DND-41 (cell line): ENCODE measurements at regions not wholly inside any gene's neighbourhood (a gene's known extent, or its start where the extent isn't known, plus 50 kb on each side); places are given as distances from the start of the nearest gene placed in this dataset.

Source experiments
- ATAC-seq: fragments of 200-7000 bp; cut with Tn5 transposase; 3 replicates; pipeline ENCODE4 v1.9.1; 2021; ENCODE audit warnings: low read depth; ENCODE audit not compliant: insufficient read depth
- DNase-seq: peaks from one replicate; pipeline ENCODE4 v3.0.0-alpha.2; 2020
- H2AFZ ChIP-seq: 2 replicates; pipeline ENCODE4 v1.6.0; 2012; ENCODE audit warnings: low read depth, low read length
- H3K27ac ChIP-seq: 2 replicates; pipeline ENCODE4 v1.5.1; 2012; ENCODE audit warnings: low read length, inconsistent platforms
- H3K27me3 ChIP-seq: fragments of 200-600 bp; sonication (generic); 2 replicates; pipeline ENCODE4 v1.6.0; 2012; ENCODE audit warnings: low read length, mild to moderate bottlenecking, inconsistent platforms; ENCODE audit not compliant: insufficient read depth, poor library complexity
- H3K36me3 ChIP-seq: 2 replicates; pipeline ENCODE4 v1.5.1; 2012; ENCODE audit warnings: low read length, inconsistent platforms; ENCODE audit not compliant: insufficient read depth
- H3K4me1 ChIP-seq: 2 replicates; pipeline ENCODE4 v1.5.1; 2012; ENCODE audit warnings: mild to moderate bottlenecking, low read length; ENCODE audit not compliant: insufficient read depth
- H3K4me2 ChIP-seq: 2 replicates; pipeline ENCODE4 v1.6.0; 2012; ENCODE audit warnings: mild to moderate bottlenecking, moderate library complexity, low read length, inconsistent platforms; ENCODE audit not compliant: insufficient read depth
- H3K4me3 ChIP-seq, 2 experiments: fragments of 200-600 bp in 1 of 2; shearing (Covaris generic) in 1 of 2; 2 replicates each; pipeline ENCODE4 v1.5.1; 2012 to 2016; ENCODE audit warnings: inconsistent platforms in 2 of 2, low read length in 2 of 2, mild to moderate bottlenecking in 2 of 2, low read depth in 1 of 2, moderate library complexity in 1 of 2
- H3K79me2 ChIP-seq: 2 replicates; pipeline ENCODE4 v1.6.0; 2012; ENCODE audit warnings: low read length, inconsistent platforms; ENCODE audit not compliant: insufficient read depth
- H3K9ac ChIP-seq: 2 replicates; pipeline ENCODE4 v1.6.0; 2012; ENCODE audit warnings: low read depth, mild to moderate bottlenecking, inconsistent platforms, low read length, moderate library complexity
- H3K9me3 ChIP-seq: 2 replicates; pipeline ENCODE4 v1.5.1; 2012; ENCODE audit warnings: low read length, moderate library complexity, mild to moderate bottlenecking, inconsistent platforms; ENCODE audit not compliant: insufficient read depth, severe bottlenecking
- H4K20me1 ChIP-seq: 2 replicates; pipeline ENCODE4 v1.6.0; 2012; ENCODE audit warnings: low read length; ENCODE audit not compliant: insufficient read depth
- EZH2 ChIP-seq: IDR thresholded peaks from 3 replicates; pipeline ENCODE4 v1.6.1; 2012; ENCODE audit warnings: borderline replicate concordance, low read depth, mild to moderate bottlenecking, moderate library complexity, low read length, inconsistent platforms; ENCODE audit not compliant: severe bottlenecking
- TF ChIP-seq, protein P1 (sequence below): IDR thresholded peaks from 2 replicates; pipeline ENCODE4 v1.5.1; 2012; ENCODE audit warnings: borderline replicate concordance, low read length, moderate library complexity, mild to moderate bottlenecking; ENCODE audit not compliant: poor library complexity, severe bottlenecking; ENCODE audit errors: extremely low read depth

DNA sequence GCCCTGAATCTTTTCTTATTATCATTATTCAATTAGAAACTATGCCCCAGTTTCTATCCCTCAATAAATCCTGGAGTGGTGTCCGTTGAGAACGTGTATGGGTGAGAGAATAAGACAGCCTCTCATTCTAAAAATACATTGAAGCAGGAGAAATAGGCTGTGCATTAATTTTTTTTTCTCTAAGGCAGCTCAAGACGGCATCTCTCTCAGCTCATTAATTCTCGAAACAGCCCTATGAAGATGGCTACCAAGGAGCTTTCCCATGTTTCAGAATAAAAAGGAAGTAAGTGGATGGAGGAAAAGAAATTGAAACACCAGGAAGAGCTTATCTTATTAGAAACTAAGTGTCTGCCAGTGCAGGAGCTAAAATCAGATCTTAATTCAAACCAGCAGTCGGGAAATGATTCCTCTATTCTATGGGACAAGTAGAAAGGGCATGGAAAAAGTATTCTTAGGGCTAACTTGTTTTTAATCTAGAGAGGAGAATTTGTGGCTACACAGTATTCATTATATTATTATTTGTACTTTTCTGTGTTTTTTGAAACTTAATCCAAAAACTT lies 347.1 kb upstream of the PLD5 start:
- Histone ChIP-seq H4K20me1 (no peaks in the 10 kb centered on the region; the same call in 1 of the 2 replicates), H2AFZ (no peak overlapping the region), H3K9me3 (no peaks in the 10 kb centered on the region), H3K27me3 (no peaks in the 10 kb centered on the region), H3K4me3 (no peak overlapping the region), H3K4me2 (no peak overlapping the region), H3K27ac (no peak overlapping the region), H3K36me3 (no peaks in the 10 kb centered on the region), H3K9ac (no peak overlapping the region), H3K79me2 (no peaks in the 10 kb centered on the region), H3K4me1 (no peaks in the 10 kb centered on the region)
- no peak for TF ChIP-seq EZH2
- TF ChIP-seq, protein P1, sequence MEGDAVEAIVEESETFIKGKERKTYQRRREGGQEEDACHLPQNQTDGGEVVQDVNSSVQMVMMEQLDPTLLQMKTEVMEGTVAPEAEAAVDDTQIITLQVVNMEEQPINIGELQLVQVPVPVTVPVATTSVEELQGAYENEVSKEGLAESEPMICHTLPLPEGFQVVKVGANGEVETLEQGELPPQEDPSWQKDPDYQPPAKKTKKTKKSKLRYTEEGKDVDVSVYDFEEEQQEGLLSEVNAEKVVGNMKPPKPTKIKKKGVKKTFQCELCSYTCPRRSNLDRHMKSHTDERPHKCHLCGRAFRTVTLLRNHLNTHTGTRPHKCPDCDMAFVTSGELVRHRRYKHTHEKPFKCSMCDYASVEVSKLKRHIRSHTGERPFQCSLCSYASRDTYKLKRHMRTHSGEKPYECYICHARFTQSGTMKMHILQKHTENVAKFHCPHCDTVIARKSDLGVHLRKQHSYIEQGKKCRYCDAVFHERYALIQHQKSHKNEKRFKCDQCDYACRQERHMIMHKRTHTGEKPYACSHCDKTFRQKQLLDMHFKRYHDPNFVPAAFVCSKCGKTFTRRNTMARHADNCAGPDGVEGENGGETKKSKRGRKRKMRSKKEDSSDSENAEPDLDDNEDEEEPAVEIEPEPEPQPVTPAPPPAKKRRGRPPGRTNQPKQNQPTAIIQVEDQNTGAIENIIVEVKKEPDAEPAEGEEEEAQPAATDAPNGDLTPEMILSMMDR: no peak
- ATAC-seq: no peak
- DNase-seq: no peak

DNA sequence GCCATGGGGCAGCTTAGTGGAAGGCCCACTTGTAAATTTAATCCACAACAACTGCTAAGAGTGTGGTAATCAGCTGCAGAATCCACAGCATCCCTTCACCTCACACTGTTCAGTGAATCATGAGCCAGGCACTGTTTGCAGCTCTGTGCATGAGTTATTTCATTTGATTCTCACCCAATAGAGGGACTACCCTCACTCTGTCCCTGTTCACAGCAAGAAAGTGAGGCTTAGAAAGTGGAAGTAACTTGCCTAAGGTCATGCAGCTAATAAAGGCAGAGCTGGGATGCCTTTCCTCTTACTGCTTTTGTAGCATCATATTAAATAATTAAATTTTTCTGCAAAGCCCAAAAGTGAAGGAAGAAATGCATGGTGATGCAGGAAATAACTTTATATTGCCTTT lies 346.5 kb upstream of the PLD5 start:
- Histone ChIP-seq H3K27ac (no peak overlapping the region), H3K36me3 (no peaks in the 10 kb centered on the region), H3K9me3 (no peaks in the 10 kb centered on the region), H3K4me3 (no peak overlapping the region), H3K4me2 (no peak overlapping the region), H3K27me3 (no peaks in the 10 kb centered on the region), H3K79me2 (no peaks in the 10 kb centered on the region), H3K4me1 (no peaks in the 10 kb centered on the region), H4K20me1 (no peaks in the 10 kb centered on the region; the same call in 1 of the 2 replicates), H3K9ac (no peak overlapping the region), H2AFZ (no peak overlapping the region)
- no peak for TF ChIP-seq EZH2
- TF ChIP-seq, protein P1: no peak
- ATAC-seq (no peak), DNase-seq (no peak)

DNA sequence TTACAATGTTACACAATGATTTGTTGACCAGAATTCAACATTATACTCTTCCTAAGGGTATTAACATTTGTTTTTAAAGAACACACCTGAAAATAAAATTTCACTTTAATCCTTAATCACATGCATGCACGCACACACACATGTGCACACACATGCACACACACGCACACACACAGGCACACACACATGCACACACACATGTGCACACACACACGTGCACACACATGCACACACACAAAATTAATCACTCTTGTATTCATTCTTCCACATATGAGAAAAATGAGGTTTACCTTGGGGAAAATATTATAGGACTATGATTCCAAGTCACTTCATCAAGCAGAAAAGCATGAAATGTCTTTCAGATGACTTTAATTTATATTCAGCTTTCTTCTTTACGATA lies 331.8 kb upstream of the PLD5 start:
- Histone ChIP-seq H3K4me3 (no peak overlapping the region), H3K36me3 (no peaks in the 10 kb centered on the region), H2AFZ (no peak overlapping the region), H4K20me1 (no peaks in the 10 kb centered on the region), H3K9me3 (no peaks in the 10 kb centered on the region), H3K4me2 (no peak overlapping the region), H3K27me3 (no peaks in the 10 kb centered on the region), H3K79me2 (no peaks in the 10 kb centered on the region), H3K4me1 (no peaks in the 10 kb centered on the region), H3K9ac (no peak overlapping the region), H3K27ac (no peak overlapping the region)
- TF ChIP-seq EZH2: no peak
- TF ChIP-seq, protein P1: no peak
- no peak for ATAC-seq
- no peak for DNase-seq

DNA sequence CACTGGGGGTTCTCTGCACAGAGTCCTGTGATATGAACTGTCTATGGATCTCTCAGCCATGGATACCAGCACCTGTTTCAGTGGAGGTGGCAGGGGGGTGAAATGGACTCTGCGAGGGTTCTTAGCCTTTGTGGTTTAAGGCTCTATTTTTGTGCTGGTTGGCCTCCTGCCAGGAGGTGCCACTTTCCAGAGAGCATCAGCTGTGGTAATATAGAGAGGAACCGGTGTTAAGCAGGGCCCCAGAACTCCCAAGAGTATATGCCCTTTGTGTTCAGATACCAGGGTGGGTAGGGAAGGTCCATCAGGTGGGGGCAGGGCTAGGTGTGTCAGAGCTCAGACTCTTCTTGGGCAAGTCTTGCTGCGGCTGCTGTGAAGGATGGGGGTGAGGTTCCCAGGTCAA lies 330.0 kb upstream of the PLD5 start:
- H3K9ac ChIP-seq: no peak overlapping the region
- H2AFZ ChIP-seq: no peak overlapping the region
- no peaks in the 10 kb centered on the region for H3K9me3 ChIP-seq
- no peaks in the 10 kb centered on the region for H4K20me1 ChIP-seq
- no peak overlapping the region for H3K4me3 ChIP-seq
- ATAC-seq (no peak), DNase-seq (no peak)
- no peaks in the 10 kb centered on the region for H3K4me1 ChIP-seq
- no peaks in the 10 kb centered on the region for H3K36me3 ChIP-seq
- no peaks in the 10 kb centered on the region for H3K27me3 ChIP-seq
- no peaks in the 10 kb centered on the region for H3K79me2 ChIP-seq
- TF ChIP-seq, protein P1: no peak
- TF ChIP-seq EZH2: no peak
- no peak overlapping the region for H3K27ac ChIP-seq
- no peak overlapping the region for H3K4me2 ChIP-seq
